Activated CD8-positive, alpha-beta memory T cell treated with anti-CD3 and anti-CD28 coated beads for 1 hour (primary cell): ENCODE measurements at regions not wholly inside any gene's neighbourhood (a gene's known extent, or its start where the extent isn't known, plus 50 kb on each side); places are given as distances from the start of the nearest gene placed in this dataset.
"Not testable (repeated sequence)": the region's sequence is repeated elsewhere in the genome, so short reads cannot be mapped to it uniquely, and the experiment has no call there.

Source experiments
- DNase-seq, 2 donors: peaks; one replicate each; pipeline ENCODE4 v3.0.0-alpha.2; 2020; ENCODE audit warnings: low read depth in 1 of 2; ENCODE audit errors: extremely low read depth in 1 of 2

DNA sequence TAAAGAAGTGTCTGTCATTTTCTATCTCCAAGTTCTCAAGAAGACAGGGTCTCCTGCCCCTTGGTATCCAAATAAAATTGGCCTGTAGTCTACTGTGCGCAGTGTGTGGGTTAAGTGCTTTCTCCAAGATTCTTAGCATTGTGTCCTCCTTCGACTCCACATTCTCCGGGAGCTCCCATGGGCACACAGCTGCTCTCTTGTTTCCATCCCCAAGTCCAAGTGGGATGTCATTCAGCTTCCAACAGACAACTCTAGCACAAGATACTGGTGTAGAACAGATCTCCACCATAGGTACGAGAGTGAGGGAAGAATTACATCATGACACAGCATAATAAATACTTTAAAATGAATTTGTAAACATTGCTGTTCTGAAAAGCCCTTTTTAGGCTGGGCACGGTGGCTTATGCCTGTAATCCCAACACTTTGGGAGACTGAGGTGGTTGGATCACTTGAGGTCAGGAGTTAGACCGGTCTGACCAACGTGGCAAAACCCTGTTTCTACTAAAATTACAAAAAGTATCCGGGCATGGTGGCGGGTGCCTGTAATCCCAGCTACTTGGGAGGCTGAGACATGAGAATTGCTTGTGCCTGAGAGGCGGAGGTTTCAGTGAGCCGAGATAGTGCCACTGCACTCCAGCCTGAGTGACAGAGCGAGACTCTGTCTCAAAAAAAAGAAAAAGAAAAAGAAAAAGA lies 196.2 kb downstream of the C9orf152 start:
- no peak for DNase-seq

DNA sequence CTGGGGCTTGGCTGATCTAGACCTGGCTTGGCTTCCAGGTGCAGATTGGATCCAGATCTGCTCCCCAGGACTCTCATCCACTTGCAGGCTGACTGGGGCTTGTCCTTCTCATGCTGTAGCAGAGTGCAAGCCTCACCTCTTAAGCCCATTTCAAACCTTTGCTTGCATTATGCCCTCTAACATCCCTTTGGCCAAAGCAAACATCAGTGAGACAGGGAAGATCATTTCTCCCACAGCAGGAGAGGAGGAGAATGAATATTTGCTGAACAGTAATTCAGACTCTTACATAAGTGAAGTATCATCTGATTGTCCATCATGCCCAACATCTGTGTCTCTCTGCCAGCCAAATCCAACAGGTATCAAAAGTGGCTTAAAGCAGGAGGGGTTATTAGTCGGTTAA lies 194.9 kb downstream of the C9orf152 start:
- no peak for DNase-seq

DNA sequence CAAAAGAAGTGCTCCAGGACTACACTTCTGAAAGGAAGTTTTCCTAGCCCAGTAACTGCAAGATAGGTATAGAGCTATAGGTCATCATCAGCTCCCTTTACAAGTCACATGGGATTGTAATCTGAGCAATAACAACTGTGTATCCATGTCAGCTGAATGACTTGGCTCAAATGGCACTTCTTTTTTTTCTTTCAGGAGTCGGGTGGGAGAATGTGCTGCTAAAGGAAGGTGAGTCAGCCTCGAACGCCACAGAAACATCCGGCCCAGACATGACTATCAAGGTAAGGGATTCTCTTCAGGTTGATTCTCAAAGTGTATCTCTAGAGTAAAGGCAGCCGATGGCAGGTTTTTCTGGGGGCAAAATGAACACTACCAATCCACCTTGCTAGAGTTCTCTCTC lies 192.2 kb downstream of the C9orf152 start:
- DNase-seq = no peak

DNA sequence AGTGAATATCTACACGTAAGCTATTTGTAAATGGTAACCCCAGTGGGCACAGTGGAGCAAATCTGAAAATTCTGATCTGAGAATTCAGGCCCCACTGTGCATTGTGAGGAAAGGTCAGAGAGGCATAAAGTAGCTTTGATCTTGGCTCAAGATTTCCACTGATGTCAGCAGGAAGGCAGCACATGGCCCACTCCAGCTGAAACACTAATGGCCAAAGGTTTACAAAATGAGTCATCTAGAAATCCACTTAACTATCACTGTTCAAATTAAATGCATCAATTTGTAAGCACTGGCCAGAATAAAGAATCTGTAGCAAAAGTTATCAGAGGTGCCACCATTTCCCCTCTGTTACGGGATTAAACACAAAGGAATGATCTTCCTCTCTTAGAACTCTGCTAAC lies 191.6 kb downstream of the C9orf152 start:
- DNase-seq = no peak

DNA sequence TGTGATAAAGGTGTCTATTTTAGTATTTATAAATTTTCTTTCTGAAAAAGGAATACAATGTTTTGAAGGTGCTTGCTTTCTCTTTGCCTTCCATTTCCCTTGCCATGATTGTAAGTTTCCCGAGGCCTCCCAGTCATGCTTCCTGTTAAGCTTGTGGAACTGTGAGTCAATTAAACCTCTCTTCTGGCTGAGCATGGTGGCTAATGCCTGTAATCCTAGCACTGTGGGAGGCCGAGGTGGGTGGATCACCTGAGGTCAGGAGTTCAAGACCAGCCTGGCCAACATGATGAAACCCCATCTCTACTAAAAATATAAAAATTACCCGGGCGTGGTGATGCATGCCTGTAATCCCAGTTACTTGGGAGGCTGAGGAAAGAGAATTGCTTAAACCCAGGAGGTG lies 187.7 kb downstream of the C9orf152 start:
- DNase-seq = not testable (repeated sequence)

DNA sequence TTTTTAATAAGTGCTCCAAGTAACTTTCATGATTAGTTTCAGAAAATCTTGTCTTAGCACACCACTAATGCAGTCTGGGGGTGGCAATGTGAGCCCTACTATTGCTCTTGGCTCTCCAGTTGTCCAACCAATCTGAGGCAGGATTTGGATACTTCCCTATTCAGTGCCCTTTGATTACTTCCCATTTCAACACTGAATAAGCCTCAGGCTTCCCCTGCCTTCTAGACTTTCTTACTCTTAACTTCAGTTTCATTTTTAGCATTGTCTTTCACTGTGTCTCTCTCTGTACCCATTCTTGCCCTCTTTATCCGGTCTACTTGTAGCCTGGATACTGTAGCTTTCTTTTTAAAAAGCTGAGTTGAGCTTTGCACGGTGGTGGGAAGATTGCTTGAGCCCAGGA lies 186.1 kb downstream of the C9orf152 start:
- DNase-seq = no peak

DNA sequence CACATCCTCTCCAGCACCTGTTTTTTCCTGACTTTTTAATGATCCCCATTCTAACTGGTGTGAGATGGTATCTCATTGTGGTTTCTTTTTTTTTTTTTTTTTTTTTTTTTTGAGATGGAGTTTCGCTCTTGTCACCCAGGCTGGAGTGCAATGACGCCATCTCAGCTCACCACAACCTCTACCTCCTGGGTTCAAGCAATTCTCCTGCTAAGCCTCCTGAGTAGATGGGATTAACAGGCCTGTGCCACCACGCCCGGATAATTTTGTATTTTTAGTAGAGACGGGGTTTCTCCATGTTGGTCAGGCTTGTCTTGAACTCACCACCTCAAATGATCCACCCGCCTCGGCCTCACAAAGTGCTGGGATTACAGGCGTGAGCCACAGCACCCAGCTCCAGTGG lies 184.7 kb downstream of the C9orf152 start:
- not testable (repeated sequence) for DNase-seq

DNA sequence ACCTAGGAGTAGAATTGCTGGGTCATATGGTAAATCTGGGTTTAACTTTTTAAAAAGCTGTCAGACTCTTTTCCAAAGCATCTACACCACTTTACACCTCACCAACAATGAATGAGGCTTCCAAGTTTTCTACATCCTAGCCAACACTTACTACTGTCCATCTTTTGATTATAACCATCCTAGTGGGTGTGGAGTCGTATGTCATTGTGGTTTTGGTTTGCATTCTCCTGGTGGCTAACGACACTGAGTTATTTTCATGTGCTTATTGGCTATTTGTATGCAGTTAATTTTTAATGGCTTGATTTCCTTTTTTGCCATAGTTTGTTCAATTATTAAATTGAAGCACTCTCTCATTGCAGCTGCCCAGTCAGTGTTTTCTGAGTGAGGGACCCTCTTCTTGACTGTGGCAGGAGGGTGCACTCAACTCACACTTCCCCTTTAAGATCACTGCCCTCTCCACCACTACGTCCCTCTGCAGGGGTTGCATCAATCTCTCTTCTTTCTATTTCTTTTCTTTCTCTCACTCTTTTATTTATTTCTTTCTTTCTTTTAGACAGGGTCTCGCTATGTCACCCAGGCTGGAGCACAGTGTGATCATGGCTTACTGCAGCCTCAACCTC lies 182.3 kb downstream of the C9orf152 start:
- DNase-seq = no peak

DNA sequence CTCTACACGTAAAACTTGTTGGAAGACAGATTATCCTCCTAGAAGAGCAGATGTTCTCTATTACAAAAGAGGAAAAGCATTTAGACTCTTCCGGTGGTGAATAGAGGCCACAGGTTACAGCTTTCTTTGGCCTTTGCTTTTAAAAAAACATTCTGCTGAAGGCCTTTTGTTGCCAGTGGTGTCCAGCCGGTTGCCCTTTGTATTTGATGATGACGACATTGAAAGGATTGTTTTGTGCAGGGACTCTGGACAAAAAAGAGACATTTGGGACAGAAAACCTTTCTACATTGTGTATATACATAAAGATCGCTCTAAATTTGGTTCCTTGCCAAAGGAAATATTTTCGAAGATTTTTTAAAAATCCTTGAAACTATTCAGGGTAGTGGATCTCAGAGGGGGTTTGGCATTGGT lies 180.3 kb downstream of the C9orf152 start:
- DNase-seq = no peak

DNA sequence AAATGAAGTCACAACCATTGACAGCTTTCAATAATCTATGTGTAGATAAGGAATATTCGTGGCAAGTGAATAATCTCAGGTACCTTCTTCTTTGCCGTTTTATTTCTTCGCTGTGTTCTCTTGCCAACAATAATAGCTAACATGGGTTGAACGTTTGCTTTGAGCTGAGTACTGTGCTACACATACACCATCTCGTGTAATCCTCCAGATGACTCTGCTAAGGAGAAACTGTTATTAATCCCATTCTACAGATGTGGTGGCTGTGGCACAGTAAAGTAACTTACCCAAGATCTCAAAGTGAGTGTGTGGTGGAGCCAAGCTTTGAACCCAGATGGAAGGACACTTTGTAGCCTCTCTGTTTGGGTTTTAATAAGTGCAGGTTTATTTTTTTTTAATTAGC lies 179.7 kb downstream of the C9orf152 start:
- no peak for DNase-seq

DNA sequence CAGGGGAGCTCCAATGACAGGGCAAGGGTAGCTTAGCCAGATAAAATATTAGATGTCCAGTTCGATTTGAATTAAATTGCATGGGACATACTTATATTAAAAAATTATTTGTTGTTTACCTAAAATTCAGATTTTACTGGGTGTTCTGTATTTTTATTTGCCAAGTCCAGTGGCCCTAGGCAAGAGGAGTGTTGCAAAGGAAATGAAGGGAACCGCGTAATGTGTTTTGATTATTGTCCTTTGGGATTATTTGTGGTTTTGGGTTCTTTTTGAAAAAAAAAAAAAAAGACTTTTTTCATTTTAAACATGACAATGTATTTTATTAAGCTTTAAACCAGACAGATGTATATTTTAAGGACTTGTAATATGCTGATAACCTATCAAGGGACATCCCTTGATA lies 179.3 kb downstream of the C9orf152 start:
- no peak for DNase-seq

DNA sequence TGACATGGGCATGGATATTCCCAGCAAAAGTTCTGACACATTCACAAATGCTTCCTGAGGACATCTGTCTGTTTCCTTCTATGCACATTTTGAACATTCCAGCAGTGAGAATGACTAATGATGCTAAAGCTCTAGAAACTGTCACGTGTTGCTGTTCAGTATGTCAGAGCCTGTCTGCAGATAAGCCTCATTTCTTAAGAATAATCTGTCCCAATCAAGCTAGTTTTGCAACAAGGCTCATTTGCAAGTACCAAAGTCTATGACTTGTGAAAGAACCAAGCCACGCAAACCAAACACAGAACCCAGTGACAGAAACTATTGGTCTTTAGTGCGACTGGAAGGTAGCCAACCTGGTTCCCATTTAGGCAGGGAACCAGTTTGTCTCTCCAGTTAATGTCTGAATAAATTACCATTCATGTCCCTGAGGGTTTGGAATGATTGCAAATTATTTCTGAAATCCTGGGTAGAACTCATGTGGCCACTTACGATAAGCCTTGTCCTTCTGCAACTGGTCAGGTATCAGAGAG lies 178.5 kb downstream of the C9orf152 start:
- no peak for DNase-seq

DNA sequence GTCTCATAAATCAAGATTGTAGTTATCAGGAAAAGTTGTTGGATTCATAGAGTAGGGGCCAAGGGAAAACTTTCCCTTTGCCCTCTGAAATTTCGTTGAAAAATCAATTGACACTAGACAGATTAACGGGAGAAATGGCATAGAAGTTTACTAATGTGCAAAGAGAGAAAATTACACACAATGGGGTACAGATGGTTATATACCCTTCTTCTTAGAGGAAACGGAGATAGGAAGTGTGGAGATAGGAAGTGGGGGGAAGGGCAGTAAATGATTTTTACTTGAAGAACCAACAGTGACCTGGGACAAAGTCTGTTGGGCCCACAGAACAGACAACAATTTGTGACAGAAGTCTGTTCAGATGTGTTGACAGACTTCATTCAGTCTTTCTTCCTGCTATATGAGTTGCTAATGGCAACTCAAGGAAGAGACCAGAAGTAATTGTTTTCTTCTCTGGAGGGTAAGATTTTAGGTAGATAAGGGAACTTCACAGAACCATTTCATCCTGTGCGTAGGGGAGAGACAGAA lies 177.9 kb downstream of the C9orf152 start:
- no peak for DNase-seq

DNA sequence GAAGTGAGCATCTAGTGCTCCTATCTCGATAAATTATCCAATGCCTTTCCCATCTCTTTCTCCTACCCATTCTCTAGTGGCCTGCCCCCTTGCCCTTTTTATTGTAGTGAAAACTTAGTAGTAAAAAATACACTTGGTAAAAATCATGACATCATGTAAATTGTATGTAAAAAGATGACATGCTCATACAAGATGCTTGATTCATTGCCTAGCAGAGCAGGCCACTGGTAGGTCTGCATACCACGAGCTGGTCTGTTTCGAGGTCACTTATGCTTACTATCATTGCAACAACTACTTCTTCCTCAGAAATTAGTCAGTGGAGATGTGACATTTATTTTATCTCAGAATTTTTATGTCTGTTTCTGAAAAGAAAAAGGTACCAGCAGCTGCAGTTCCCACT lies 177.3 kb downstream of the C9orf152 start:
- DNase-seq = no peak

DNA sequence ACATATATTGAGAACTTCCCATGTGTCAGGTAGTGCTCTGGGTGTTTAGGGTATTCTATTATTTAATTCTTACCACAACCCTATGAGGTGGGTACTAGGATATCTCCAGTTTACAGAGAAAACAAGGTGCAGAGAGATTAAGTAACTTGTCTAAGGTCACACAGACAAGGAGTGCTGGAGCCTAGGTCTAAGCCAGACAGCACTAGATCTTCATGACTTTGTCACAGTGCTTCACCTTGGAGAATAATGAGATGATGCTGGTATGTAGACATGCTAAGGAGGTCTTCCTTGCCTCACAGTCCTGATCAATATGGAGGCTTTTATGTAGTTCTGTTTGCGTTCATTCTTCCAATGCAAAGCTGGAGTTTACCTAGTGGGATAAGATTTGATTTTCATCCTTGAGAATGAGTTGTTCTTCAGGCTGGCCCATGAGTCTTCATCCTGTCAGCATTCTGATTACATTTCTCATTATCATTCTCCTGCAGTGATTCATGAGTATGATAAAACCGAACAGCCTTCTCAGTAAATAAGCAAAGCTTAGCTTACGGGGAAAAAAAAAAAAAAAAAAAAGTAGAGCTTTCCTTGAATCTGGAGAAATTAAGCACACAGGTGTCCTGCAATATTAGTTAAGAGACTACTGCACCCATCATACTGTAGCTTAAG lies 176.3 kb downstream of the C9orf152 start:
- DNase-seq = no peak

DNA sequence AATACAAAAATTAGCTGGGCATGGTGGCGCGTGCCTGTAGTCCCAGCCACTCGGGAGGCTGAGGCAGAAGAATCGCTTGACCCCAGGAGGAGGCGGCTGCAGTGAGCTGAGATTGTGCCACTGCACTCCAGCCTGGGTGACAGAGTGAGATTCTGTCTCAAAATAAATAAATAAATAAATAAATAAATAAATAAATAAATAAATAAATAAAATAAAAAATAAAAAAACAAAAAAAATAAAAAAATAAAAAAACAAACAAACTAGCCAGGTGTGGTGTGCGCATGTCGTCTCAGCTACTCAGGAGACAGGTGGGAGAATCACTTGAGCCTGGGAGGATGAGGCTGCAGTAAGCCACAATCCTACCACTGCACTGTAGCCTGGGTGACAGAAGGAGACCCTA lies 175.4 kb downstream of the C9orf152 start:
- DNase-seq = not testable (repeated sequence)

DNA sequence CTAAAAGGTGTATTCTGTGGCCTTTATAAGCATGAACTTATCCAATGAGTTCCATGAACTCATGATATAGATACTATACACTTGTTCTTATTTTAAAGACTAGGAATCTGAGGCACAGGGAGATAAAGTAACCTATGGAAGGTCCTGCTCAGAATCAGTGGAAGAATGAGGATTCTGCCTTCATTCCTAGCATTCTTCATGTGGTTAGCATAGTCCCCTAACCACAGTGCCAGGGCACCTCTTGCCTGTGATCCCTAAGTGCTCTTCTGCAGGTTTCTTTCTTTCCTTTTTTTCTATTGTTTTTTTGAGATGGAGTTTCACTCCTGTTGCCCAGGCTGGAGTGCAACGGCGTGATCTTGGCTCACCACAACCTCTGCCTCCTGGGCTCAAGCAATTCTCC lies 174.1 kb downstream of the C9orf152 start:
- no peak for DNase-seq

DNA sequence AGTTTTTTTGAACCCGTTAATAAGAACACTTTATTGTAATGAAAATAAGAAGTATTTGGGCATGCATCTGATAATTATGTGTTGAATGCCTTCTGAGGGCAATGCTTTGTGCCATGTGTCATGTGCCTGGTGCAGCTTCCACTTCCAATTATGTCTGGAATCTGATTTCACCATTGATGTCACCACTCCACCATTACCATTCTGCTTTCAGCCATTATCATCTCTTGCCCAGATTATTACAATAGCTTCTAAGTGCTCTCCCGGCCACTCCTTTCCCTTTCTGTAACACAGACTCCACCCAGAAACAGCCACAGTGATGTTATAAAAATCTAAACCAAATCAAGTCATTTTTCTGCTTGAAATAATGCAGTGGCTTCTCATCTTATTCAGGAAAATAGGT lies 171.7 kb downstream of the C9orf152 start:
- DNase-seq = no peak

DNA sequence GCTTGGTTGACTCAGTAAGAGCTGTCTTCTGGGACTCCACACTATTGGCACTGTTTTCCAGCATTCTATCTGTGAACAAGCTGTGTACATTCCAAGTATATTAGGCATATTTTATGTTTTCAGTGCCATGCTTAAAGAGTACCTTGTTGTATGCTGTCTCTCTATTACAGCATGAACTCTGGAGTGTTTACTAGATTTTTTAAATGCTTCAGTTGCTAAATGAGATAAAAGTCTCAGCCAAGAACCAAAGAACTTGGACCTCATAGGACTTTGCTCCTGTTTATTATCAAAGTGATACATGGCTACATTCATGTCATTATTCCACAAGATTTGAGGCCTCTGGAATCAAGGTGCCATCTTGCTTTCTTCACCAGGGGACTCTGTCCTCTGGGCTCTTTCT lies 167.2 kb downstream of the C9orf152 start:
- no peak for DNase-seq

DNA sequence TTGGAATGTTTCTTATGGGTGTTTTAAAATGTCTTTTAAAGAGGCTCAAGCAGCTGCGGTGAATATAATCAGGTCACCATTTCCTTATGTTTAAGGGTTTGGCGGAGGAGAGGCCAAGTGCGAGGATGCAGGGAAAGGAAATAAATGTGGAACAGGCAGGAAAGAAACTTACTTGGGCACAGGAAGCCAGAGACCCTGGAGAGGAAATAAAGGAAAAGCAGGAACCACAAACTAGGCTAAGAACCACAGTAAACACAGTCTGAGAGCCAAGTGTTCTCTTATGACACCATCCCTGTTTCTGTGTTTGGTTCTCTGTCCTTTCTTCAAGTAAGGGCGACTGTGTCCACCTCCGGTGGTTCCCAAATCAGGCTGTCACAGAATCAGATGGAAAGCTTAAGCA lies 166.5 kb downstream of the C9orf152 start:
- no peak for DNase-seq

DNA sequence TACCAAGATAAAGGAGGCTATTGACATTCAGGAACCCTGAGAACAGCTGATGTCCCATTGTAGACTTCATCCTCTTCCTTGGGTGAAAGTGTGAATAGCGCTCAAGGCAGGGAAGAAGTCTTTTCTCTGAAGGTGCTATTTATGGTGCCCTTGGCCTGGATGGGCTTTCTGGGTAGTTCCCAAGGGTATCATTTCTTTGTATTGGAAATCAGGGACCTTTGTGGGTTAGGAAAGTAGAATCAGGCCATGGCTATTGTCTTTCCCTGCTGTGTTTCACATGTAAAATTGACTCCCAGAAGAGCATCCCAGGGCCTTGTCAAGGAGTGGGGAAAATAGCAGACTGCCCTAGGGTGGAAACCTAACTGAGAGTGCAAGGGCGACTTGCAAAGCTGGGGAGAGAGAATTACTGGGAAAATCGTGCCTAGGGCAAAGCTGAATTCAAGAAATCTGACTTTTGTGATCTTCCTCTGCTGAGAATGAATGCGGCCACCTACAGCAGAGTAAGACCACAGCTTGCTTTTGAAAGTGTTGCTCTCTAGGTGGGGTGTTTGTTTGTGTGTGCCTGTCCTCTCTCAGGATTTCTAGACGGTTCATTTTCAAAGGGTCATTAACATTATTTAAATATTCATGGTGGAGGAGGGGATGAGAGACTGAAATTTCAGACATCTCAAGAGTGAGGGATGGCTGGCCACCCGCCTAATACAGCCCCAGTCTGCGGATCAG lies 160.6 kb downstream of the C9orf152 start:
- DNase-seq = no peak
